ENCODE measurements at regions not wholly inside any gene's neighbourhood (a gene's known extent, or its start where the extent isn't known, plus 50 kb on each side); places are given as distances from the start of the nearest gene placed in this dataset.
"Not testable (repeated sequence)": the region's sequence is repeated elsewhere in the genome, so short reads cannot be mapped to it uniquely, and the experiment has no call there.

GRCh38 chr20:29349836-29350235 is 1907.6 kb upstream of the DEFB115 start (continued):
- TF ChIP-seq GATAD2B (conservative IDR thresholded peaks at IDR 0.05; ENCODE audit: low read depth), result no peak
- TF ChIP-seq HDGF (IDR thresholded peaks at IDR 0.05), result no peak
- no peak for TF ChIP-seq MTA2 (IDR thresholded peaks at IDR 0.05; ENCODE audit: low read depth)
- TF ChIP-seq SMAD5 (IDR thresholded peaks at IDR 0.05; ENCODE audit: low read depth), result no peak
- no peak for TF ChIP-seq STAT1 (conservative IDR thresholded peaks at IDR 0.05)
- TF ChIP-seq NRF1 (conservative IDR thresholded peaks at IDR 0.05; ENCODE audit: low read depth, low read length), result no peak
- no peak for TF ChIP-seq ATF7 (IDR thresholded peaks at IDR 0.05; ENCODE audit: low read depth)
- no peak for TF ChIP-seq POLR2A (IDR thresholded peaks at IDR 0.05; ENCODE audit: low read depth, low read length)

GRCh38 chr20:29375937-29376336 is 1881.5 kb upstream of the DEFB115 start:
- FAIRE-seq; in situ Hi-C loops (cut with MboI): not testable (repeated sequence)

GRCh38 chr20:29392853-29393252 is 1864.6 kb upstream of the DEFB115 start:
- RAD21 ChIA-PET (ENCODE audit: unreplicated experiment), result not testable (repeated sequence)

More at GRCh38 chr20:29375937-29376336, 1881.5 kb upstream of the DEFB115 start:
- H3K4me3 ChIP-seq; RAD21 ChIA-PET (ENCODE audit: unreplicated experiment); DNase-seq (ENCODE audit: low read depth, low spot score); H3K4me1 ChIP-seq (ENCODE audit: control insufficient read depth, insufficient read depth, low read length); H3K36me3 ChIP-seq (ENCODE audit: control insufficient read depth in 2 of 2, insufficient read depth in 2 of 2, low read length in 1 of 2); H3K27ac ChIP-seq (ENCODE audit: control insufficient read depth, insufficient read depth); BruUV-seq (replicated peaks); H3K9ac ChIP-seq (ENCODE audit: control insufficient read depth, insufficient read depth, low read length); intact Hi-C loops (cut with micrococcal nuclease; ENCODE audit: unreplicated experiment); SMC1A ChIA-PET (ENCODE audit: uncharacterized antibody, unreplicated experiment); H3K79me2 ChIP-seq (ENCODE audit: control insufficient read depth, insufficient read depth, low read length); POLR2A ChIA-PET; CTCF ChIA-PET; H4K20me1 ChIP-seq (ENCODE audit: control insufficient read depth, insufficient read depth); H3K27me3 ChIP-seq (replicated peaks in 1 of 2; ENCODE audit: control insufficient read depth in 2 of 2, insufficient read depth in 2 of 2, low read length in 1 of 2); H2AFZ ChIP-seq (ENCODE audit: control insufficient read depth, low read depth, low read length); ATAC-seq; H3K9me3 ChIP-seq (replicated peaks; ENCODE audit: control insufficient read depth, insufficient read depth, low read length); H3K4me2 ChIP-seq (ENCODE audit: control insufficient read depth, insufficient read depth): not testable (repeated sequence)
- WGBS (ENCODE audit: insufficient coverage, insufficient replicate concordance, low lambda C conversion rate, missing lambda C conversion rate), result 9% methylated on average over 2 of the region's 2 CpGs

More at GRCh38 chr20:29392853-29393252, 1864.6 kb upstream of the DEFB115 start:
- H3K79me2 ChIP-seq (ENCODE audit: control insufficient read depth, insufficient read depth, low read length); H3K4me3 ChIP-seq; DNase-seq (ENCODE audit: low read depth, low spot score); intact Hi-C loops (cut with micrococcal nuclease; ENCODE audit: unreplicated experiment); H3K4me2 ChIP-seq (ENCODE audit: control insufficient read depth, insufficient read depth); ATAC-seq; H4K20me1 ChIP-seq (ENCODE audit: control insufficient read depth, insufficient read depth); in situ Hi-C loops (cut with MboI); H3K9me3 ChIP-seq (replicated peaks; ENCODE audit: control insufficient read depth, insufficient read depth, low read length); CTCF ChIA-PET; FAIRE-seq; H3K4me1 ChIP-seq (ENCODE audit: control insufficient read depth, insufficient read depth, low read length); H3K27me3 ChIP-seq (replicated peaks in 1 of 2; ENCODE audit: control insufficient read depth in 2 of 2, insufficient read depth in 2 of 2, low read length in 1 of 2); H3K9ac ChIP-seq (ENCODE audit: control insufficient read depth, insufficient read depth, low read length); SMC1A ChIA-PET (ENCODE audit: uncharacterized antibody, unreplicated experiment); POLR2A ChIA-PET; H2AFZ ChIP-seq (ENCODE audit: control insufficient read depth, low read depth, low read length); BruUV-seq (replicated peaks); H3K36me3 ChIP-seq (ENCODE audit: control insufficient read depth in 2 of 2, insufficient read depth in 2 of 2, low read length in 1 of 2); H3K27ac ChIP-seq (ENCODE audit: control insufficient read depth, insufficient read depth): not testable (repeated sequence)
- WGBS (ENCODE audit: insufficient coverage, insufficient replicate concordance, low lambda C conversion rate, missing lambda C conversion rate), result 14% methylated on average over 9 of the region's 9 CpGs

Data from GM12878 (cell line).